Activated T-cell treated with anti-CD3 and anti-CD28 coated beads, Interleukin-2, amount 50 U/mL, for 72 hours (primary cell): ENCODE measurements at regions not wholly inside any gene's neighbourhood (a gene's known extent, or its start where the extent isn't known, plus 50 kb on each side); places are given as distances from the start of the nearest gene placed in this dataset.
"Not testable (repeated sequence)": the region's sequence is repeated elsewhere in the genome, so short reads cannot be mapped to it uniquely, and the experiment has no call there.

Experiments
- ATAC-seq, 2 donors: fragments of 150-1000 bp; cut with Tn5 transposase; replicated peaks in 1 of 2; 2 replicates each; pipeline ENCODE4 v1.10.0; 2021; ENCODE audit warnings: moderate library complexity in 2 of 2, mild to moderate bottlenecking in 1 of 2
- DNase-seq, 2 donors: peaks; one replicate each; pipeline ENCODE4 v3.0.0; 2021 to 2022; ENCODE audit warnings: mixed read lengths in 1 of 2
- H3K27ac Mint-ChIP-seq: one replicate; pipeline ENCODE4 v1.8.0; 2022; ENCODE audit warnings: mild to moderate bottlenecking, moderate library complexity, mixed read lengths
- H3K27me3 Mint-ChIP-seq: one replicate; pipeline ENCODE4 v1.8.0; 2022; ENCODE audit warnings: low read depth, mixed read lengths
- H3K36me3 Mint-ChIP-seq, 2 donors: one replicate each; pipeline ENCODE4 v1.8.0; 2022; ENCODE audit warnings: mixed read lengths in 2 of 2, mild to moderate bottlenecking in 1 of 2; ENCODE audit not compliant: insufficient read depth in 2 of 2
- H3K4me1 Mint-ChIP-seq: one replicate; pipeline ENCODE4 v1.8.0; 2022; ENCODE audit warnings: low read depth, mixed read lengths
- H3K4me3 Mint-ChIP-seq, 2 donors: one replicate each; pipeline ENCODE4 v1.8.0; 2022; ENCODE audit warnings: mild to moderate bottlenecking in 2 of 2, mixed read lengths in 2 of 2, moderate library complexity in 2 of 2
- H3K9me3 Mint-ChIP-seq, 2 donors: one replicate each; pipeline ENCODE4 v1.8.0; 2022; ENCODE audit warnings: mixed read lengths in 2 of 2

GRCh38 chr18:28459587-28459986 lies 282.7 kb upstream of the CDH2 start:
- Mint-ChIP-seq H3K4me1 (no peaks in the 10 kb centered on the region), H3K27me3 (no peaks in the 10 kb centered on the region), H3K27ac (no peak overlapping the region), H3K36me3 (peaks cover 0 to 2% of the 10 kb centered on the region in 2 donors), H3K4me3 (no peak overlapping the region), H3K9me3 (peaks cover 6 to 10% of the 10 kb centered on the region in 2 donors)
- no peak for DNase-seq
- no peak for ATAC-seq

- no peak overlapping the region for H3K4me3 Mint-ChIP-seq
- H3K4me1 Mint-ChIP-seq = no peaks in the 10 kb centered on the region
Measured at GRCh38 chr18:28458751-28459150, 281.8 kb upstream of the CDH2 start.

GRCh38 chr18:28457784-28458183 lies 280.9 kb upstream of the CDH2 start:
- H3K4me3 Mint-ChIP-seq = no peak overlapping the region
- H3K27ac Mint-ChIP-seq = no peak overlapping the region
- no peak for ATAC-seq
- H3K27me3 Mint-ChIP-seq = no peaks in the 10 kb centered on the region
- H3K36me3 Mint-ChIP-seq = peaks cover 0 to 3% of the 10 kb centered on the region in 2 donors
- no peaks in the 10 kb centered on the region for H3K4me1 Mint-ChIP-seq
- H3K9me3 Mint-ChIP-seq = peaks cover 4 to 9% of the 10 kb centered on the region in 2 donors
- DNase-seq = no peak

More at GRCh38 chr18:28458751-28459150, 281.8 kb upstream of the CDH2 start:
- Mint-ChIP-seq H3K9me3 (peaks cover 7 to 10% of the 10 kb centered on the region in 2 donors), H3K36me3 (peaks cover 0 to 3% of the 10 kb centered on the region in 2 donors), H3K27ac (no peak overlapping the region), H3K27me3 (no peaks in the 10 kb centered on the region)
- DNase-seq = no peak
- ATAC-seq = no peak

- H3K9me3 Mint-ChIP-seq = peaks cover 5 to 13% of the 10 kb centered on the region in 2 donors
Measured at GRCh38 chr18:28455971-28456370, 279.0 kb upstream of the CDH2 start.

GRCh38 chr18:28439870-28440269 lies 262.9 kb upstream of the CDH2 start:
- DNase-seq (no peak), ATAC-seq (no peak)
- no peaks in the 10 kb centered on the region for H3K4me1 Mint-ChIP-seq
- peaks cover 6 to 8% of the 10 kb centered on the region in 2 donors for H3K9me3 Mint-ChIP-seq
- no peak overlapping the region for H3K27ac Mint-ChIP-seq
- no peak overlapping the region for H3K4me3 Mint-ChIP-seq
- H3K27me3 Mint-ChIP-seq = no peaks in the 10 kb centered on the region
- H3K36me3 Mint-ChIP-seq = no peaks in the 10 kb centered on the region

More at GRCh38 chr18:28455971-28456370, 279.0 kb upstream of the CDH2 start:
- Mint-ChIP-seq H3K27me3 (no peaks in the 10 kb centered on the region), H3K27ac (no peak overlapping the region), H3K36me3 (peaks cover 0 to 3% of the 10 kb centered on the region in 2 donors), H3K4me3 (no peak overlapping the region), H3K4me1 (no peaks in the 10 kb centered on the region)
- DNase-seq = no peak
- no peak for ATAC-seq

- Mint-ChIP-seq H3K27me3 (no peaks in the 10 kb centered on the region), H3K9me3 (peaks cover 5 to 8% of the 10 kb centered on the region in 2 donors), H3K27ac (no peak overlapping the region), H3K4me1 (no peaks in the 10 kb centered on the region), H3K36me3 (no peaks in the 10 kb centered on the region), H3K4me3 (no peak overlapping the region)
- no peak for DNase-seq
- ATAC-seq = no peak
Measured at GRCh38 chr18:28438381-28438780, 261.5 kb upstream of the CDH2 start.

GRCh38 chr18:28432339-28432738 lies 255.4 kb upstream of the CDH2 start:
- Mint-ChIP-seq H3K4me3 (no peak overlapping the region), H3K4me1 (no peaks in the 10 kb centered on the region), H3K27ac (no peak overlapping the region), H3K27me3 (no peaks in the 10 kb centered on the region), H3K36me3 (no peaks in the 10 kb centered on the region), H3K9me3 (peaks cover 3 to 9% of the 10 kb centered on the region in 2 donors)
- DNase-seq = no peak
- ATAC-seq = no peak

- H3K36me3 Mint-ChIP-seq = no peaks in the 10 kb centered on the region
- H3K27ac Mint-ChIP-seq = no peak overlapping the region
- no peaks in the 10 kb centered on the region for H3K4me1 Mint-ChIP-seq
- DNase-seq = no peak
- ATAC-seq = no peak
- no peak overlapping the region for H3K4me3 Mint-ChIP-seq
- H3K27me3 Mint-ChIP-seq = no peaks in the 10 kb centered on the region
- H3K9me3 Mint-ChIP-seq = peaks cover 8 to 11% of the 10 kb centered on the region in 2 donors
Measured at GRCh38 chr18:28425886-28426285, 249.0 kb upstream of the CDH2 start.

- no peaks in the 10 kb centered on the region for H3K4me1 Mint-ChIP-seq
- H3K9me3 Mint-ChIP-seq = peaks cover 7 to 10% of the 10 kb centered on the region in 2 donors
- ATAC-seq (no peak), DNase-seq (no peak)
- H3K27me3 Mint-ChIP-seq = no peaks in the 10 kb centered on the region
- H3K36me3 Mint-ChIP-seq = no peaks in the 10 kb centered on the region
- H3K27ac Mint-ChIP-seq = no peak overlapping the region
- no peak overlapping the region for H3K4me3 Mint-ChIP-seq
Measured at GRCh38 chr18:28422577-28422976, 245.6 kb upstream of the CDH2 start.

- not testable (repeated sequence) for H3K4me3 Mint-ChIP-seq, H3K4me1 Mint-ChIP-seq, H3K27ac Mint-ChIP-seq, H3K36me3 Mint-ChIP-seq, H3K9me3 Mint-ChIP-seq, H3K27me3 Mint-ChIP-seq, ATAC-seq, DNase-seq
Measured at GRCh38 chr18:28421950-28422349, 245.0 kb upstream of the CDH2 start.

GRCh38 chr18:28412521-28412920 lies 235.6 kb upstream of the CDH2 start:
- H3K4me3 Mint-ChIP-seq = no peak overlapping the region
- peaks cover 4 to 10% of the 10 kb centered on the region in 2 donors for H3K9me3 Mint-ChIP-seq
- no peak for DNase-seq
- H3K4me1 Mint-ChIP-seq = no peaks in the 10 kb centered on the region
- no peaks in the 10 kb centered on the region for H3K36me3 Mint-ChIP-seq
- no peak overlapping the region for H3K27ac Mint-ChIP-seq
- no peaks in the 10 kb centered on the region for H3K27me3 Mint-ChIP-seq
- no peak for ATAC-seq

- H3K36me3 Mint-ChIP-seq = no peaks in the 10 kb centered on the region
- H3K27me3 Mint-ChIP-seq = no peaks in the 10 kb centered on the region
- peaks cover 4 to 10% of the 10 kb centered on the region in 2 donors for H3K9me3 Mint-ChIP-seq
- no peak overlapping the region for H3K27ac Mint-ChIP-seq
- no peaks in the 10 kb centered on the region for H3K4me1 Mint-ChIP-seq
- no peak overlapping the region for H3K4me3 Mint-ChIP-seq
- ATAC-seq (no peak), DNase-seq (no peak)
Measured at GRCh38 chr18:28411806-28412205, 234.9 kb upstream of the CDH2 start.

- Mint-ChIP-seq H3K9me3 (peaks cover 4 to 10% of the 10 kb centered on the region in 2 donors), H3K27me3 (no peaks in the 10 kb centered on the region)
Measured at GRCh38 chr18:28409811-28410210, 232.9 kb upstream of the CDH2 start.

GRCh38 chr18:28408528-28408927 lies 231.6 kb upstream of the CDH2 start:
- H3K27me3 Mint-ChIP-seq = no peaks in the 10 kb centered on the region
- H3K4me3 Mint-ChIP-seq = no peak overlapping the region
- no peaks in the 10 kb centered on the region for H3K4me1 Mint-ChIP-seq
- H3K36me3 Mint-ChIP-seq = no peaks in the 10 kb centered on the region
- H3K9me3 Mint-ChIP-seq = peaks cover 6 to 8% of the 10 kb centered on the region in 2 donors
- no peak overlapping the region for H3K27ac Mint-ChIP-seq
- DNase-seq (no peak), ATAC-seq (no peak)

More at GRCh38 chr18:28409811-28410210, 232.9 kb upstream of the CDH2 start:
- ATAC-seq (no peak), DNase-seq (no peak)
- Mint-ChIP-seq H3K4me3 (no peak overlapping the region), H3K36me3 (no peaks in the 10 kb centered on the region), H3K27ac (no peak overlapping the region), H3K4me1 (no peaks in the 10 kb centered on the region)
